H1 (cell line): ENCODE measurements at regions not wholly inside any gene's neighbourhood (a gene's known extent, or its start where the extent isn't known, plus 50 kb on each side); places are given as distances from the start of the nearest gene placed in this dataset.

Experiments
- CTCF ChIA-PET: fragments of 300-600 bp; sonication (Branson Sonifier 250); formaldehyde crosslinking; loops from one replicate; lab custom pipeline; 2021; ENCODE audit not compliant: partially characterized antibody; lab: Charles Lee
- POLR2A ChIA-PET: fragments of 300-600 bp; sonication (Branson Sonifier 250); formaldehyde crosslinking; loops from one replicate; lab custom pipeline; 2021; ENCODE audit warnings: inconsistent platforms; ENCODE audit not compliant: partially characterized antibody; lab: Charles Lee
- DNase-seq, 2 experiments: peaks; one replicate each; pipeline versions ENCODE4 v3.0.0 to v3.0.0-alpha.2; 2010 to 2022; ENCODE audit warnings: low spot score in 2 of 2, low read depth in 1 of 2, mixed read lengths in 1 of 2
- FAIRE-seq: peaks from 2 replicates; lab custom pipeline; 2011; peaks lifted over from hg19 to GRCh38; lab: Jason Lieb, UNC
- H2AFZ ChIP-seq: 2 replicates; pipeline ENCODE4 v1.8.1; 2012; ENCODE audit warnings: low read length, inconsistent platforms
- H2AK5ac ChIP-seq: 2 replicates; pipeline ENCODE4 v1.6.1; 2013; ENCODE audit warnings: low read depth, low read length
- H2BK120ac ChIP-seq: replicated peaks from 2 replicates; pipeline ENCODE3; 2013; ENCODE audit warnings: low read depth, low read length, inconsistent platforms
- H2BK12ac ChIP-seq: 2 replicates; pipeline ENCODE4 v1.6.1; 2013; ENCODE audit warnings: low read depth, low read length
- H2BK15ac ChIP-seq: 2 replicates; pipeline ENCODE4 v1.6.1; 2013; ENCODE audit warnings: low read length
- H2BK20ac ChIP-seq: 2 replicates; pipeline ENCODE4 v1.6.1; 2013; ENCODE audit warnings: low read length
- H2BK5ac ChIP-seq: 2 replicates; pipeline ENCODE4 v1.6.1; 2013; ENCODE audit warnings: low read depth, low read length
- H3K14ac ChIP-seq: 2 replicates; pipeline ENCODE4 v1.6.1; 2013; ENCODE audit warnings: inconsistent platforms; ENCODE audit not compliant: insufficient read length
- H3K18ac ChIP-seq: 2 replicates; pipeline ENCODE4 v1.6.1; 2013; ENCODE audit warnings: low read length; ENCODE audit errors: extremely low read depth
- H3K23ac ChIP-seq: 2 replicates; pipeline ENCODE4 v1.6.1; 2013; ENCODE audit warnings: inconsistent platforms; ENCODE audit not compliant: insufficient read length
- H3K23me2 ChIP-seq: 2 replicates; pipeline ENCODE4 v1.6.1; 2013; ENCODE audit warnings: low read depth, low read length
- H3K27ac ChIP-seq: 2 replicates; pipeline ENCODE4 v1.6.1; 2011; ENCODE audit warnings: low read depth, low read length, inconsistent platforms
- H3K27me3 ChIP-seq, 4 experiments: replicated peaks in 1 of 4; 1 replicate in 1 of 4; 2 replicates in 3 of 4; pipeline versions ENCODE4 v1.6.1 to v1.8.1; 2011 to 2013; ENCODE audit warnings: low read length in 3 of 4, mild to moderate bottlenecking in 3 of 4, inconsistent platforms in 2 of 4, mixed read lengths in 2 of 4, moderate library complexity in 1 of 4; ENCODE audit not compliant: control insufficient read depth in 3 of 4, insufficient read depth in 3 of 4; ENCODE audit errors: extremely low read depth in 1 of 4
- H3K36me3 ChIP-seq, 4 experiments: 2 replicates each; pipeline versions ENCODE4 v1.6.1 to v1.8.1; 2011 to 2013; ENCODE audit warnings: mild to moderate bottlenecking in 4 of 4, low read length in 3 of 4, moderate library complexity in 2 of 4, control low read depth in 1 of 4, inconsistent platforms in 1 of 4; ENCODE audit not compliant: insufficient read depth in 4 of 4, control insufficient read depth in 2 of 4
- H3K4ac ChIP-seq: replicated peaks from 2 replicates; pipeline ENCODE3; 2013; ENCODE audit warnings: low read length, low read depth, mixed read lengths, inconsistent platforms; ENCODE audit not compliant: insufficient read length
- H3K4me1 ChIP-seq, 4 experiments: replicated peaks in 1 of 4; 1 replicate in 1 of 4; 2 replicates in 3 of 4; pipeline versions ENCODE4 v1.6.1 to v1.8.1; 2011 to 2013; ENCODE audit warnings: low read length in 3 of 4, inconsistent platforms in 2 of 4, mixed read lengths in 1 of 4; ENCODE audit not compliant: insufficient read depth in 4 of 4, control insufficient read depth in 3 of 4
- H3K4me2 ChIP-seq, 2 experiments: 2 replicates each; pipeline versions ENCODE4 v1.6.1 to v1.8.1; 2011 to 2013; ENCODE audit warnings: low read depth in 2 of 2, low read length in 2 of 2, control low read depth in 1 of 2, inconsistent platforms in 1 of 2, mild to moderate bottlenecking in 1 of 2; ENCODE audit not compliant: insufficient read depth in 1 of 2
- H3K4me3 ChIP-seq, 4 experiments: fragments of 200-600, 300-600 bp in 1 of 4; sonication (generic), shearing (Covaris generic), sonication (Bioruptor Twin) in 1 of 4; 2 replicates each; pipeline versions ENCODE4 v1.5.1 to v1.8.1; 2011 to 2016; ENCODE audit warnings: low read length in 4 of 4, low read depth in 3 of 4, control low read depth in 2 of 4, inconsistent platforms in 2 of 4, mild to moderate bottlenecking in 2 of 4, mixed read lengths in 1 of 4, moderate library complexity in 1 of 4; ENCODE audit not compliant: insufficient read depth in 2 of 4; ENCODE audit errors: extremely low read depth in 1 of 4
- H3K56ac ChIP-seq: replicated peaks from 2 replicates; pipeline ENCODE3; 2013; ENCODE audit warnings: low read depth, mild to moderate bottlenecking, mixed read lengths, low read length, inconsistent platforms; ENCODE audit not compliant: insufficient read length
- H3K79me1 ChIP-seq: 2 replicates; pipeline ENCODE4 v1.6.1; 2013; ENCODE audit warnings: low read depth, low read length, control low read depth
- H3K79me2 ChIP-seq, 2 experiments: 2 replicates each; pipeline versions ENCODE4 v1.6.1 to v1.8.1; 2012 to 2013; ENCODE audit warnings: low read length in 2 of 2, mild to moderate bottlenecking in 2 of 2, inconsistent platforms in 1 of 2; ENCODE audit not compliant: insufficient read depth in 2 of 2, control insufficient read depth in 1 of 2
- H3K9ac ChIP-seq, 4 experiments: replicated peaks in 1 of 4; 1 replicate in 1 of 4; 2 replicates in 3 of 4; pipeline versions ENCODE4 v1.6.1 to v1.8.1; 2011 to 2013; ENCODE audit warnings: low read depth in 3 of 4, low read length in 3 of 4, control low read depth in 2 of 4, mild to moderate bottlenecking in 2 of 4, moderate library complexity in 2 of 4, inconsistent platforms in 1 of 4; ENCODE audit errors: extremely low read depth in 1 of 4
- H3K9me3 ChIP-seq, 2 experiments: 2 replicates each; pipeline versions ENCODE4 v1.6.1 to v1.8.1; 2012 to 2013; ENCODE audit warnings: mild to moderate bottlenecking in 2 of 2, moderate library complexity in 2 of 2, control low read depth in 1 of 2, inconsistent platforms in 1 of 2, low read depth in 1 of 2, low read length in 1 of 2, mixed read lengths in 1 of 2; ENCODE audit not compliant: insufficient read depth in 2 of 2
- H4K20me1 ChIP-seq, 2 experiments: replicated peaks in 1 of 2; 2 replicates each; pipeline versions ENCODE3 to v1.8.1; 2011 to 2013; ENCODE audit warnings: inconsistent platforms in 2 of 2, low read length in 2 of 2, mild to moderate bottlenecking in 1 of 2; ENCODE audit not compliant: insufficient read depth in 2 of 2, control insufficient read depth in 1 of 2
- H4K5ac ChIP-seq: 2 replicates; pipeline ENCODE4 v1.6.1; 2013; ENCODE audit warnings: low read length, low read depth, mixed read lengths, inconsistent platforms; ENCODE audit not compliant: insufficient read length
- H4K8ac ChIP-seq: 2 replicates; pipeline ENCODE4 v1.8.0; 2013; ENCODE audit warnings: mild to moderate bottlenecking, moderate library complexity, low read length, inconsistent platforms; ENCODE audit not compliant: insufficient read depth; ENCODE audit errors: extremely low read depth
- H4K91ac ChIP-seq: replicated peaks from 2 replicates; pipeline ENCODE3; 2013; ENCODE audit warnings: low read length, mixed read lengths, inconsistent platforms; ENCODE audit not compliant: insufficient read length
- BRCA1 ChIP-seq: IDR thresholded peaks from 2 replicates; pipeline ENCODE4 v1.6.1; 2012; ENCODE audit warnings: low read depth, low read length, improper control_type of control experiment
- CBX8 ChIP-seq: fragments of 300-800, 300-1000 bp; sonication (generic); IDR thresholded peaks from 2 replicates; pipeline ENCODE4 v1.7.1; 2016; ENCODE audit warnings: low read depth, low read length, borderline replicate concordance
- CHD1 ChIP-seq: IDR thresholded peaks from 2 replicates; pipeline ENCODE4 v1.6.1; 2012; ENCODE audit warnings: low read depth, low read length, improper control_type of control experiment
- EP300 ChIP-seq, 2 experiments: IDR thresholded peaks; 1 replicate in 1 of 2; 2 replicates in 1 of 2; pipeline ENCODE4 v1.6.1; 2011 to 2012; ENCODE audit warnings: low read depth in 2 of 2, low read length in 2 of 2, mild to moderate bottlenecking in 2 of 2, borderline replicate concordance in 1 of 2, inconsistent platforms in 1 of 2, moderate library complexity in 1 of 2
- JUND ChIP-seq: IDR thresholded peaks from 2 replicates; pipeline ENCODE4 v1.6.1; 2011; ENCODE audit warnings: mild to moderate bottlenecking, improper control_type of control experiment, low read length
- NANOG ChIP-seq: IDR thresholded peaks from 2 replicates; pipeline ENCODE4 v1.6.1; 2011; ENCODE audit warnings: low read length, low read depth, mild to moderate bottlenecking, inconsistent platforms; ENCODE audit not compliant: insufficient read depth, poor library complexity, severe bottlenecking
- SIRT6 ChIP-seq: IDR thresholded peaks from one replicate; pipeline ENCODE4 v1.7.1; 2012; ENCODE audit warnings: low read length, inconsistent platforms
- SP1 ChIP-seq: IDR thresholded peaks from 2 replicates; pipeline ENCODE4 v1.6.1; 2011; ENCODE audit warnings: low read depth, low read length
- SRF ChIP-seq: IDR thresholded peaks from 2 replicates; pipeline ENCODE4 v1.6.1; 2011; ENCODE audit warnings: mild to moderate bottlenecking, low read depth, low read length, moderate library complexity
- WGBS, 2 experiments: shearing (Covaris generic) in 1 of 2; methylation state at CpG; one replicate each; pipeline versions ENCODE4 v1.1.6 to v1.1.7; 2013 to 2015; ENCODE audit warnings: low lambda C conversion rate in 2 of 2, mixed read lengths in 2 of 2, inconsistent platforms in 1 of 2, low coverage in 1 of 2, missing lambda C conversion rate in 1 of 2; ENCODE audit not compliant: insufficient replicate concordance in 2 of 2, insufficient coverage in 1 of 2, insufficient read length in 1 of 2; ENCODE audit errors: extremely low coverage in 1 of 2, missing lambda C conversion rate in 1 of 2; 5-methylcytosine and 5-hydroxymethylcytosine counted together
- TF ChIP-seq, protein P1 (sequence below): IDR thresholded peaks from 2 replicates; pipeline ENCODE4 v1.6.1; 2011; ENCODE audit warnings: low read length, improper control_type of control experiment
- TF ChIP-seq, protein P2 (sequence below): IDR thresholded peaks from 2 replicates; pipeline ENCODE4 v1.6.1; 2011; ENCODE audit warnings: low read depth, mild to moderate bottlenecking, low read length; ENCODE audit not compliant: insufficient read depth
- TF ChIP-seq, protein P3 (sequence below): IDR thresholded peaks from 2 replicates; pipeline ENCODE4 v1.6.1; 2012; ENCODE audit warnings: inconsistent platforms

- 89% methylated on average over 6 of the region's 6 CpGs; no CpG with 5 or more reads in 1 of the 2 experiments for WGBS, 2 experiments
- H3K27ac ChIP-seq: no peak overlapping the region
- DNase-seq: no peak
- no peaks in the 10 kb centered on the region for H4K20me1 ChIP-seq
- H3K27me3 ChIP-seq: no peaks in the 10 kb centered on the region
- no peaks in the 10 kb centered on the region for H3K9me3 ChIP-seq
- H2BK5ac ChIP-seq: no peak overlapping the region
- no peak overlapping the region for H4K5ac ChIP-seq
- no peak overlapping the region for H2AK5ac ChIP-seq
- no peak overlapping the region for H2AFZ ChIP-seq
- H3K18ac ChIP-seq: no peak overlapping the region
- no peaks in the 10 kb centered on the region for H3K79me2 ChIP-seq
- H3K36me3 ChIP-seq: no peaks in the 10 kb centered on the region
- no peaks in the 10 kb centered on the region for H3K4me1 ChIP-seq
- no peak overlapping the region for H3K9ac ChIP-seq
- POLR2A ChIA-PET: no interaction called here
- H2BK20ac ChIP-seq: no peak overlapping the region
- no peak overlapping the region for H3K4me2 ChIP-seq
- H2BK12ac ChIP-seq: no peak overlapping the region
- no peak overlapping the region for H3K4ac ChIP-seq
- CTCF ChIA-PET: interaction anchor here (1.4 kb wide), 1 partner anchor 9 kb away, joined by 4 read pairs; no protein-coding TSS in a partner anchor
- H3K56ac ChIP-seq: no peak overlapping the region
- H4K91ac ChIP-seq: no peak overlapping the region
- no peak overlapping the region for H3K14ac ChIP-seq
- H2BK15ac ChIP-seq: no peak overlapping the region
- no peak overlapping the region for H3K4me3 ChIP-seq
- no peak overlapping the region for H4K8ac ChIP-seq
- no peak overlapping the region for H2BK120ac ChIP-seq
- no peaks in the 10 kb centered on the region for H3K79me1 ChIP-seq
- no peak for FAIRE-seq
- H3K23ac ChIP-seq: no peak overlapping the region
- no peaks in the 10 kb centered on the region for H3K23me2 ChIP-seq
- TF ChIP-seq, protein P1, sequence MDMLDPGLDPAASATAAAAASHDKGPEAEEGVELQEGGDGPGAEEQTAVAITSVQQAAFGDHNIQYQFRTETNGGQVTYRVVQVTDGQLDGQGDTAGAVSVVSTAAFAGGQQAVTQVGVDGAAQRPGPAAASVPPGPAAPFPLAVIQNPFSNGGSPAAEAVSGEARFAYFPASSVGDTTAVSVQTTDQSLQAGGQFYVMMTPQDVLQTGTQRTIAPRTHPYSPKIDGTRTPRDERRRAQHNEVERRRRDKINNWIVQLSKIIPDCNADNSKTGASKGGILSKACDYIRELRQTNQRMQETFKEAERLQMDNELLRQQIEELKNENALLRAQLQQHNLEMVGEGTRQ: no peak
- no peak for TF ChIP-seq EP300 (IDR thresholded peaks at IDR 0.05; ENCODE audit: borderline replicate concordance in 1 of 2, low read depth in 2 of 2, low read length in 2 of 2)
- TF ChIP-seq JUND: no peak
- TF ChIP-seq CHD1: no peak
- TF ChIP-seq SRF: no peak
- no peak for TF ChIP-seq CBX8
- TF ChIP-seq, protein P2, sequence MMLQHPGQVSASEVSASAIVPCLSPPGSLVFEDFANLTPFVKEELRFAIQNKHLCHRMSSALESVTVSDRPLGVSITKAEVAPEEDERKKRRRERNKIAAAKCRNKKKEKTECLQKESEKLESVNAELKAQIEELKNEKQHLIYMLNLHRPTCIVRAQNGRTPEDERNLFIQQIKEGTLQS: no peak
- no peak for TF ChIP-seq SIRT6
- TF ChIP-seq BRCA1: no peak
- TF ChIP-seq SP1: no peak
- TF ChIP-seq, protein P3, sequence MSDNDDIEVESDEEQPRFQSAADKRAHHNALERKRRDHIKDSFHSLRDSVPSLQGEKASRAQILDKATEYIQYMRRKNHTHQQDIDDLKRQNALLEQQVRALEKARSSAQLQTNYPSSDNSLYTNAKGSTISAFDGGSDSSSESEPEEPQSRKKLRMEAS: no peak
- no peak for TF ChIP-seq NANOG
Observed at GRCh38 chr7:8906396-8907075, 473.1 kb downstream of the NXPH1 start.
